ENCODE measurements at regions not wholly inside any gene's neighbourhood (a gene's known extent, or its start where the extent isn't known, plus 50 kb on each side); places are given as distances from the start of the nearest gene placed in this dataset.

DNA sequence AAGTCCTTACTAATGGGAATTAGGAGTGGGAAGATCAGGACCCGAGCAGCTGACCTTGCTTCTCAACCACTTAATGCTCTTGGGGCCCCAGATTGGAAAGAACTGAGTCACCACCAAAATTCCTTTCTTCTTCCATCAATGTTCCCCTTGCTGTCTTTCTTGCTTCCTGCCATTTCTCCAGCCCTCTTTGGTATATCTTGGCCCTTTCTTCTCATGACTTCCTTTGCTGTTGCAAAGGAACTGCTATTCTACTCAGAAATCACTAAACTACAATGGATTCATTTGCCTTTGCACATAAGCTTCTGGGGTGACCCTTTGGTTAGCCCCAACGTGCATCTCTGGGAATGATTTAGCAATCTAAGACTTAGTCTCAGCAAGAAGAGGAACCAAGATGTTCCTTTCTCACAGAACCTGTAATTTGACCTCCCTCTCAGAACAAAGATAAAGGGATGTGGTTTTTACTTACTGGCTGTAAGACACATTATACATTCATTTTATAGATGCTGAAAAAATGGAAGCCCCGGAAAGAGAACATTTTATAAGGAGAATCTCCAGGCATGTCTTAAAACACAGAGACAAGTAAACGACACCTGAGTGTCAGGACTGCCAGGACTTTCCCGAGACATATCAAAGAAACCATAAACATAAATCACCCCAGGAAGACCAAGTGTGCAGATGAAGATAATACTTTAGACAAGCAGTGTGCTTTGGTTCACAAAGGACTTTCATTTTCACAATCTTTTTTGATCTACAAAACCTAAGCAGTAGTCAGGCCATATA, 99.0 kb upstream of the TNFAIP3 start:
- ChIA-PET CTCF (ENCODE audit: partially characterized antibody) (interaction anchor here (0.8 kb wide), 1 partner anchor 32 kb away, joined by 3 read pairs; no protein-coding TSS in a partner anchor), POLR2A (ENCODE audit: partially characterized antibody) (no interaction called here)
- Histone ChIP-seq H3K4me2 (ENCODE audit: insufficient read depth in 1 of 2, low read depth in 2 of 2, low read length in 2 of 2) (no peak overlapping the region), H3K27me3 (replicated peaks in 1 of 4; ENCODE audit: control insufficient read depth in 3 of 4, extremely low read depth in 1 of 4, insufficient read depth in 3 of 4, low read length in 3 of 4) (no peaks in the 10 kb centered on the region), H2AK5ac (ENCODE audit: low read depth, low read length) (no peak overlapping the region), H3K14ac (ENCODE audit: insufficient read length) (no peak overlapping the region), H3K9ac (replicated peaks in 1 of 4; ENCODE audit: extremely low read depth in 1 of 4, low read depth in 3 of 4, low read length in 3 of 4) (no peak overlapping the region), H3K4ac (replicated peaks; ENCODE audit: insufficient read length, low read depth, low read length) (no peak overlapping the region), H3K36me3 (ENCODE audit: control insufficient read depth in 2 of 4, insufficient read depth in 4 of 4, low read length in 3 of 4) (no peaks in the 10 kb centered on the region), H3K79me2 (ENCODE audit: control insufficient read depth in 1 of 2, insufficient read depth in 2 of 2, low read length in 2 of 2) (no peaks in the 10 kb centered on the region), H3K56ac (replicated peaks; ENCODE audit: insufficient read length, low read depth, low read length) (no peak overlapping the region), H4K91ac (replicated peaks; ENCODE audit: insufficient read length, low read length) (no peak overlapping the region), H3K27ac (ENCODE audit: low read depth, low read length) (no peak overlapping the region), H4K5ac (ENCODE audit: insufficient read length, low read depth, low read length) (no peak overlapping the region), H3K23me2 (ENCODE audit: low read depth, low read length) (no peaks in the 10 kb centered on the region), H2BK5ac (ENCODE audit: low read depth, low read length) (no peak overlapping the region), H2BK12ac (ENCODE audit: low read depth, low read length) (no peak overlapping the region), H3K4me3 (ENCODE audit: extremely low read depth in 1 of 4, insufficient read depth in 2 of 4, low read depth in 3 of 4, low read length in 4 of 4) (no peak overlapping the region), H3K18ac (ENCODE audit: extremely low read depth, low read length) (no peak overlapping the region), H2BK15ac (ENCODE audit: low read length) (no peak overlapping the region), H2BK20ac (ENCODE audit: low read length) (no peak overlapping the region), H3K9me3 (ENCODE audit: insufficient read depth in 2 of 2, low read depth in 1 of 2, low read length in 1 of 2) (no peaks in the 10 kb centered on the region; a peak in 1 of 4 replicates), H2AFZ (ENCODE audit: low read length) (no peak overlapping the region), H3K4me1 (replicated peaks in 1 of 4; ENCODE audit: control insufficient read depth in 3 of 4, insufficient read depth in 4 of 4, low read length in 3 of 4) (no peaks in the 10 kb centered on the region), H3K79me1 (ENCODE audit: low read depth, low read length) (no peaks in the 10 kb centered on the region), H4K8ac (ENCODE audit: extremely low read depth, insufficient read depth, low read length) (no peak overlapping the region), H4K20me1 (replicated peaks in 1 of 2; ENCODE audit: control insufficient read depth in 1 of 2, insufficient read depth in 2 of 2, low read length in 2 of 2) (no peaks in the 10 kb centered on the region), H2BK120ac (replicated peaks; ENCODE audit: low read depth, low read length) (no peak overlapping the region), H3K23ac (ENCODE audit: insufficient read length) (no peak overlapping the region)
- no peak for FAIRE-seq
- WGBS, 2 experiments (ENCODE audit: extremely low coverage in 1 of 2, insufficient coverage in 1 of 2, insufficient read length in 1 of 2, insufficient replicate concordance in 2 of 2, low coverage in 1 of 2, low lambda C conversion rate in 2 of 2, missing lambda C conversion rate in 1 of 2) = 90% methylated on average over 5 of the region's 5 CpGs; no CpG with 5 or more reads in 1 of the 2 experiments
- DNase-seq (ENCODE audit: low read depth in 1 of 2, low spot score in 2 of 2) = no peak
- TF ChIP-seq SIRT6 (IDR thresholded peaks at IDR 0.05; ENCODE audit: low read length) (no peak), YY1 (IDR thresholded peaks at IDR 0.05; ENCODE audit: low read depth, low read length) (no peak), KDM1A (IDR thresholded peaks at IDR 0.05; ENCODE audit: borderline replicate concordance, low read length) (no peak), ATF3 (IDR thresholded peaks at IDR 0.05; ENCODE audit: insufficient read depth, low read depth, low read length) (no peak), POLR2AphosphoS5 (IDR thresholded peaks at IDR 0.05; ENCODE audit: low read depth, low read length) (no peak), HDAC6 (IDR thresholded peaks at IDR 0.05; ENCODE audit: low read depth, low read length) (no peak), SP1 (IDR thresholded peaks at IDR 0.05; ENCODE audit: low read depth, low read length) (no peak), NANOG (IDR thresholded peaks at IDR 0.05; ENCODE audit: insufficient read depth, low read depth, low read length, poor library complexity, severe bottlenecking) (no peak), CREB1 (IDR thresholded peaks at IDR 0.05) (no peak), SIN3A (conservative IDR thresholded peaks at IDR 0.05 in 1 of 2, IDR thresholded peaks at IDR 0.05 in 1 of 2; ENCODE audit: low read depth in 1 of 2, low read length in 2 of 2) (no peak)
- TF ChIP-seq, protein P1, sequence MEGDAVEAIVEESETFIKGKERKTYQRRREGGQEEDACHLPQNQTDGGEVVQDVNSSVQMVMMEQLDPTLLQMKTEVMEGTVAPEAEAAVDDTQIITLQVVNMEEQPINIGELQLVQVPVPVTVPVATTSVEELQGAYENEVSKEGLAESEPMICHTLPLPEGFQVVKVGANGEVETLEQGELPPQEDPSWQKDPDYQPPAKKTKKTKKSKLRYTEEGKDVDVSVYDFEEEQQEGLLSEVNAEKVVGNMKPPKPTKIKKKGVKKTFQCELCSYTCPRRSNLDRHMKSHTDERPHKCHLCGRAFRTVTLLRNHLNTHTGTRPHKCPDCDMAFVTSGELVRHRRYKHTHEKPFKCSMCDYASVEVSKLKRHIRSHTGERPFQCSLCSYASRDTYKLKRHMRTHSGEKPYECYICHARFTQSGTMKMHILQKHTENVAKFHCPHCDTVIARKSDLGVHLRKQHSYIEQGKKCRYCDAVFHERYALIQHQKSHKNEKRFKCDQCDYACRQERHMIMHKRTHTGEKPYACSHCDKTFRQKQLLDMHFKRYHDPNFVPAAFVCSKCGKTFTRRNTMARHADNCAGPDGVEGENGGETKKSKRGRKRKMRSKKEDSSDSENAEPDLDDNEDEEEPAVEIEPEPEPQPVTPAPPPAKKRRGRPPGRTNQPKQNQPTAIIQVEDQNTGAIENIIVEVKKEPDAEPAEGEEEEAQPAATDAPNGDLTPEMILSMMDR (IDR thresholded peaks at IDR 0.05; ENCODE audit: control extremely low read depth in 1 of 3, insufficient read depth in 1 of 3, low read depth in 1 of 3, low read length in 3 of 3) = no peak

Data from H1 (cell line).